NT2/D1 (cell line): ENCODE measurements at regions not wholly inside any gene's neighbourhood (a gene's known extent, or its start where the extent isn't known, plus 50 kb on each side); places are given as distances from the start of the nearest gene placed in this dataset.

ENCODE experiments used
- DNase-seq: peaks from one replicate; pipeline ENCODE4 v3.0.0-alpha.2; 2011; ENCODE audit warnings: low read depth, low spot score
- H3K27me3 ChIP-seq: 2 replicates; pipeline ENCODE4 v1.6.0; 2011; ENCODE audit warnings: mild to moderate bottlenecking; ENCODE audit not compliant: insufficient read length, insufficient read depth
- H3K36me3 ChIP-seq: 2 replicates; pipeline ENCODE4 v1.6.1; 2011; ENCODE audit warnings: mild to moderate bottlenecking, low read length, mixed read lengths; ENCODE audit not compliant: insufficient read depth, insufficient read length
- H3K4me1 ChIP-seq: 2 replicates; pipeline ENCODE4 v1.5.1; 2011; ENCODE audit not compliant: insufficient read depth, insufficient read length
- H3K4me3 ChIP-seq: 2 replicates; pipeline ENCODE4 v1.5.1; 2011; ENCODE audit warnings: low read depth; ENCODE audit not compliant: insufficient read length
- H3K9ac ChIP-seq: 2 replicates; pipeline ENCODE4 v1.6.0; 2011; ENCODE audit warnings: low read depth; ENCODE audit not compliant: insufficient read length
- H3K9me3 ChIP-seq: 2 replicates; pipeline ENCODE4 v1.5.1; 2011; ENCODE audit warnings: mild to moderate bottlenecking, low read length; ENCODE audit not compliant: insufficient read depth
- SUZ12 ChIP-seq: IDR thresholded peaks from 2 replicates; pipeline ENCODE4 v1.6.1; 2011; ENCODE audit not compliant: insufficient read length, insufficient read depth; ENCODE audit errors: extremely low read depth
- YY1 ChIP-seq: IDR thresholded peaks from 2 replicates; pipeline ENCODE4 v1.6.1; 2011; ENCODE audit not compliant: insufficient read length, insufficient read depth
- ZNF274 ChIP-seq: IDR thresholded peaks from 2 replicates; pipeline ENCODE4 v1.6.1; 2011; ENCODE audit warnings: mild to moderate bottlenecking, low read depth, low read length

DNA sequence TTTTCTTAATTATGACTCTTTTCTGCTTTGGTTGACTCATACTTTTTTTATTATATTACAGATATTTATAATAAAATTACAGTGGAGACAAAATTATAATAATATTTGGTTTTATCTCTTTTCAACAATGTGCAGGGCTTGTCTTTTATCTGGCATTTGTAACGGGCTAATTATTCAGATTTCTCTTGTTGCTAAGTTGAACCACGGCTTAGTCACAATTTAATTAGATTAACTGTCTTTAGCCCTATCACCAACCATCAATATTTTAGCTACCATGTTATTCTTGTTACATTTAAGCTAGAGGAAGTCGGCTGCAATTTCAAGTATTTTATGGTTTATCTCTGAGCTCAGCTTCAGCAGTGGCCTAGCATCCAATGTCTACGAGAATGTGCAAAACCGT is 798.9 kb upstream of the CA10 start:
- no peak for DNase-seq
- H3K9ac ChIP-seq, result no peak overlapping the region
- H3K36me3 ChIP-seq, result no peaks in the 10 kb centered on the region
- H3K27me3 ChIP-seq, result no peaks in the 10 kb centered on the region
- TF ChIP-seq SUZ12 (no peak), YY1 (no peak), ZNF274 (no peak)
- no peak overlapping the region for H3K4me3 ChIP-seq
- no peaks in the 10 kb centered on the region for H3K4me1 ChIP-seq
- H3K9me3 ChIP-seq, result no peaks in the 10 kb centered on the region

DNA sequence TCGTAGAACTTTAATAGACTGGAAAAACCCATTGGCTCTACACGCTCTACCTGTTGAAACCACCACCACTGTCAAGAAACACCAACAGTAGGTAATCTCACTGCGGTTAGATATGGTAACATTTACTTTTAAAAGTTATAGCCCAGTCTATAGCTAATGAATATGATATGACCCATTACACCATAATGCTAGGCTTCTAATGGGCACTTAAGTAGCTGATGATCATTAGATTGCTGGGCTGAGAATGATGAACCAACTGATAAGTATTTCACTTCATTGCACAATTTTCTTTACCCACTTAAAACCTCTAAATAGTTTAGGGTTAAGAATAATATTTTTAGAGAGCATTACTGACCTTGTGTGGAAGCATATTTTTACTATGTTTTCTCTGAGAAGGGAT is 788.9 kb upstream of the CA10 start:
- Histone ChIP-seq H3K9ac (no peak overlapping the region), H3K4me3 (no peak overlapping the region), H3K9me3 (no peaks in the 10 kb centered on the region), H3K27me3 (no peaks in the 10 kb centered on the region), H3K4me1 (no peaks in the 10 kb centered on the region), H3K36me3 (no peaks in the 10 kb centered on the region)
- TF ChIP-seq YY1 (no peak), SUZ12 (no peak), ZNF274 (no peak)
- no peak for DNase-seq

- H3K36me3 ChIP-seq, result no peaks in the 10 kb centered on the region
- TF ChIP-seq YY1 (no peak), ZNF274 (no peak), SUZ12 (no peak)
- H3K27me3 ChIP-seq, result no peaks in the 10 kb centered on the region
- no peaks in the 10 kb centered on the region for H3K4me1 ChIP-seq
- H3K9me3 ChIP-seq, result peaks cover 14% of the 10 kb centered on the region
- H3K9ac ChIP-seq, result no peak overlapping the region
- no peak overlapping the region for H3K4me3 ChIP-seq
- DNase-seq, result no peak
Measured at GRCh38 chr17:52938623-52939230, 780.2 kb upstream of the CA10 start.

DNA sequence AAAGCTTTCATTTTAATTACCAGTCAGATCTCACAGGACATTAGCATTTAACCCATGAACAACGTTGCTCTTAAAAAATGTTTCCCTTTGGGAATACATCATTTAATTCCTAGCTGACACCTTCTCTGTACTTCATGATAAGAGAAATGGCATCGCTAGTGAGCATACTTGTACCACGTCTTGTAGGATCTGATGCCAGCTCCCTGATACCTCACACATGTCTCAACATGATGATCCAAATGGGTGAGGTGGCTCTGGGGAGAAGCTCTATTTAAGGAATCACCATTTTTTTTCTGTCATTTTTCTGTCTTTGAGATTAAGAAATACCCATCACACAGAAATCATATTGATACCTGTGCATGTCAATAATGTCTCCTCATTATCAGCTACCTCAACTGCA is 772.1 kb upstream of the CA10 start:
- Histone ChIP-seq H3K4me3 (no peak overlapping the region), H3K9me3 (no peaks in the 10 kb centered on the region), H3K9ac (no peak overlapping the region), H3K36me3 (no peaks in the 10 kb centered on the region), H3K27me3 (no peaks in the 10 kb centered on the region), H3K4me1 (no peaks in the 10 kb centered on the region)
- TF ChIP-seq ZNF274 (no peak), SUZ12 (no peak), YY1 (no peak)
- DNase-seq, result no peak

DNA sequence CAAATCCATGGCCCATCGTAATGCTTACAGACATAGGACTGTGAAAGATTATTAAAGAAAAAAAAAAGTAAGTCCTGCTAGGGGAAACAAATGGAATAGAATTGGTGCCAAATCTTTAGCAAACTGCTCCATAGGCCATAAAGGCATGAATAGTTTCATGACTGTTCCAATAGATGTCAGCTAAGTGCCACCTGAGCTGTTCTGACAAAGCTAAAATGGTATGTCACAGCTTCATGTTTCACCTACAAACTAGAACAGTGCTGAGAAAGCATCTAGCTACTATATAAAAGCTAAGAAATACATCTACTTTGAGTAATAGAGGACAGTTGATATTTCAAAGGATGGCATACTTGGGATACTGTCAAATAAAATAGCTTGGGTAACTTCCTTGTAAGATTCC is 771.6 kb upstream of the CA10 start:
- no peak for TF ChIP-seq YY1
- no peak for TF ChIP-seq SUZ12
- no peak for TF ChIP-seq ZNF274
- Histone ChIP-seq H3K27me3 (no peaks in the 10 kb centered on the region), H3K9ac (no peak overlapping the region), H3K4me1 (no peaks in the 10 kb centered on the region), H3K4me3 (no peak overlapping the region), H3K36me3 (no peaks in the 10 kb centered on the region), H3K9me3 (no peaks in the 10 kb centered on the region)
- no peak for DNase-seq

- Histone ChIP-seq H3K9ac (no peak overlapping the region), H3K4me1 (no peaks in the 10 kb centered on the region), H3K36me3 (no peaks in the 10 kb centered on the region), H3K9me3 (peaks cover 4% of the 10 kb centered on the region; the same call in 1 of the 2 replicates), H3K27me3 (no peaks in the 10 kb centered on the region), H3K4me3 (no peak overlapping the region)
- TF ChIP-seq ZNF274, result no peak
- no peak for TF ChIP-seq SUZ12
- TF ChIP-seq YY1, result no peak
- no peak for DNase-seq
Measured at GRCh38 chr17:52923658-52924057, 765.1 kb upstream of the CA10 start.

DNA sequence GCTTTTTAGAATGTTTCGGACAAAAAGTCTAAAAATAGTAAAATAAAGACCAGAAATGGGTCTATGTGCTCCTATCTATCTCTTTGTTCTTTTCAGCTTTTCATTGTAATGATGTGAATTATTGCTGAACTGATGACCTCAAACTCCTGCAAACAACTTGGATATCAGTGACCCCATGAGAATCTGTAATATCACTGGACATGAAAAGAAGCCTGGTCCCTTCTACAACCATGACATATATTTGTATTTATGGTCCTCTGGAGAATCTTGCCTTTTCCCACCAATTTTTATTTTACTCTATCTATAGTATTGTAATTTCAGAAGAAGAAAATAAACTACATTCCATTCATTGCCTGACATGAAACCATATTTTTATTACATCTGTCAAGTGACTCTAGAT is 740.7 kb upstream of the CA10 start:
- Histone ChIP-seq H3K4me1 (no peaks in the 10 kb centered on the region), H3K36me3 (no peaks in the 10 kb centered on the region), H3K9me3 (no peaks in the 10 kb centered on the region), H3K9ac (no peak overlapping the region), H3K27me3 (no peaks in the 10 kb centered on the region), H3K4me3 (no peak overlapping the region)
- DNase-seq, result no peak
- TF ChIP-seq SUZ12, result no peak
- no peak for TF ChIP-seq YY1
- TF ChIP-seq ZNF274, result no peak
